ENCODE measurements at regions not wholly inside any gene's neighbourhood (a gene's known extent, or its start where the extent isn't known, plus 50 kb on each side); places are given as distances from the start of the nearest gene placed in this dataset.

GRCh38 chr2:8625399-8626300 lies 56.2 kb upstream of the ID2 start:
- DNase-seq, result no peak

- DNase-seq, result no peak
Observed at GRCh38 chr2:8626572-8626971, 55.3 kb upstream of the ID2 start.

DNA sequence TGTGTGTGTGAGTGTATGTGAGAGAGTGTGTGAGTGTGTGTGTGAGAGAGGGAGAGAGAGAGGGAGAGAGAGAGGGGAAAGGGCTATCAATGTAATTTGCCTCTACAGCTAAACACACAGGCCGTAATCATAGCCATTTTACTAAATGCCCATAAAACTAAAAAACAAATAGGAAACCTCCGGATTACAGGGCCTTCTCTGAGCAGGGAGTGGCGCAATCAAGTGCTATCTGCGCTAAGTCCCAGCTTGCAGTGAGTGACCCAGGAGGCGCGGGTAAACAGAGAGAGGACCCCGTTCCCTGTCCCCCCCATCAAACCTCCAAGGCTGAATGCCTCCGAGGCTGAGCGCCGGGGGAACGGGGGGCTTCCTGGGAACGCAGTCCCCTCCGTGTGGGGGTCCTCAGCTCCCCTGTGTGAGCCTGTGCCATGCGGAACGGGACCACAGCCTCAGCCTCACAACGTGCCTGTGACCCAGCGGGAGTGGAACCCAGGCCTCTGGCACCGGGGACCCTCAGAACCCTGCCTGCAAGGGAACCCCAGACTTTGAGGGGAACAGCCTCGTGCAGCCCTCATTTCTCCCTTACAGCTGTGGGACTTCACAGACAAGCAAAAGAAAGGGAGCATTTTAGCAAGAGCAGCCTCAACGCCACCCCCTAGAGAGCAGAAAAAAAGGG lies 54.7 kb upstream of the ID2 start:
- DNase-seq, result no peak

- DNase-seq, result no peak
Observed at GRCh38 chr2:8627692-8628085, 54.2 kb upstream of the ID2 start.

DNA sequence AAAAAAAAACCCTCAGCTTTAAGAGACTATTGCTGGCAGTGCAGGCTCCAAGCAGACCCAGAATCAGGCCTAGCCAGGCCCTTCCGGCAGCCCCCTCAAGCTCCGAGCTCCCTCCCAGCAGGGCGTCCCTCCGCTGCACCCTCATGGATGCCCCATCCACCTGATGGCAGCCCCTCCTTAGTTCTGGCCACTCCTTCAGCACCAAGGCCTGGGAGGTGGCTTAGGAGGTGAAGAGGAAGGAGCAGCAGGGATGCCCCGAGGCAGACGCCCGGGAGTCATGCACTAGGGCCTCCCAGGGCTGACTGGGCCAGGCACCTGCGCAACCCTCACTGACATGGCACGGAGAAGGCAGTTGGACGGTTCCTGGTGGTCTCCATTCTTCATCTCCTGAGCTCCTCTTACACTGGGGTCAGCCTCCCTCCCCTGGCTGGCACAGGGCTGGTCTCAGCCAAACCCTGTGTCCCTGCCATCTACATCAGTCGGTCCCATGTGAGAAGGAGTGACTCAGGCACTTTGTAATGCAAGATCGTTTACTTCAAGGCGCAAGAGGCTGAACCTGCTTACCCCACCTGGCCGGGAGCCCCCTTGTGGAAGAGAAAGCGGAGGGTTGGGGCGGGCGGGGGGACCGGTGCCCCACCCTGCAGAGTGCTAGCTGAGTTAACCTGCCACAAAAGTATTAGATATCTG lies 53.5 kb upstream of the ID2 start:
- no peak for DNase-seq

GRCh38 chr2:8628866-8629209 lies 53.0 kb upstream of the ID2 start:
- no peak for DNase-seq

GRCh38 chr2:8629402-8629801 lies 52.5 kb upstream of the ID2 start:
- no peak for DNase-seq

DNA sequence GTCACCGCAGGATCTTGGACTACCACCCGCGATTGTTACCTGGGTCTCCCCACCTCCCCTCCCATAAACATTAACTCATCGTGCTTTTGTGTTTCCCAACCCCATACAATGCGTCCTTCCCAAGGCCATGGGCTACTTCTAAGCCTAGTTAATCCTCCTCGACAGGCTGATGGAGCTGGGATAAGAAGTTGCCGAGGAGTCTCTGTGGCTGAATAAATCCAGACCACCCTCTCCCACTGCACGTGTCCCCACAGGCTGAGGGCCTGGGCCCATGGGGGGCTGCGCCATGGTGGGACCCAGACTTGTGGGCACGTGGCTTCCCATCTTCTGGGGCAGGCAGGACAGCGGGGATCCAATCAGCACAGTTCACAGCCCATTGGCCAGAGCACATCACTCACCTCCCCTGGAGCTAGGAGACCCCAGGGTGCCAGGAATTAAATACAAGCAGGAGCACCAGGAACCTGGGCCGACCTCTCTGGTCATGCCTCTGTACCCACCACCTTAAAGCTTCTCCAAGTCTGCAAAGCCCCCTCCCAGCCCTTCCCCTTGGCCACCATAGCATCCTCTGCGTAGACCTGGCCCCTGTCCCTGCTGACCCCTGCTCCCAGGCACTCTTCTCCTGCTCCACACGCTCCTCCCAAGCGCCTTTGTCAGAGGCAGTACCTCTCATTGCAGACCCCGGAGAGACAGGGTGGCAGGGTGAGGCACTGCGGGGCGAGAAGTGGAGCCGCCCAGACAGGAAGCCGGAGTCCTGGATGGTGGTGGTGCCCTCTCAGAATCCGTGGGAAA lies 51.0 kb upstream of the ID2 start:
- no peak for DNase-seq

DNA sequence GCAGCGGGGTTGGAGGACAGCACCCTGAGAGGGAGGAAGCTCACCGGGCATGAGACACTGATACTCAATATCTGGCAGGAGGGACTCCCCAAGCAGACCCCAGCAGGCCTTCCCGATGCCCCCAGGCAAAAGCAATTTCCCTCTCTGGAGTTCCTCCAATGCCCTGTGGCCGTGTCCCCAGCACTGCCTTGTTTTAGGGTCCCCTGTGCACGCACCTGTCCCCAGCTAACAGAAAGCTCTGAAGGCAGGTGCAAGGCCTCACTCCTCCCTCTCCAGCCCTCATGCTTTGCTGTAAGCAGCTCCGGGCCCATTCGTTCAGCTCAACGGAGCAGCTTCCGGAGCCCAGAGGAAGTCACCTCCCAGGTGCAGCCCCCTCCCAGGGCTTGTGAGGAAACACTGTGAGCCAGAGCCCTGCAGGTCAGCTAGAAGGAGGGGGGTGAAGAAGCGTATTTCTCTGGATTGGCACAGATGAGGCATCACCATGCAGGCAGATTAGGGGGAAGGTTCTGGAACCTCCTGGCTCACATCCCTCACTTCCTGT lies 50.3 kb upstream of the ID2 start:
- no peak for DNase-seq
